Nephron (organoid): ENCODE measurements at regions not wholly inside any gene's neighbourhood (a gene's known extent, or its start where the extent isn't known, plus 50 kb on each side); places are given as distances from the start of the nearest gene placed in this dataset.
"Not testable (repeated sequence)": the region's sequence is repeated elsewhere in the genome, so short reads cannot be mapped to it uniquely, and the experiment has no call there.

ENCODE experiments used
- H3K27ac Mint-ChIP-seq, 3 experiments: 2 replicates each; pipeline ENCODE4 v1.8.0; 2020; ENCODE audit warnings: mixed read lengths in 3 of 3, mild to moderate bottlenecking in 2 of 3, moderate library complexity in 1 of 3
- H3K27me3 Mint-ChIP-seq: 2 replicates; pipeline ENCODE4 v1.8.0; 2021; ENCODE audit warnings: low read depth, mild to moderate bottlenecking, moderate library complexity, mixed read lengths
- H3K36me3 Mint-ChIP-seq: 2 replicates; pipeline ENCODE4 v1.8.0; 2020; ENCODE audit warnings: low read depth, mixed read lengths
- H3K4me1 Mint-ChIP-seq: 2 replicates; pipeline ENCODE4 v1.8.0; 2020; ENCODE audit warnings: mixed read lengths
- H3K4me3 Mint-ChIP-seq, 3 experiments: 2 replicates each; pipeline ENCODE4 v1.8.0; 2020; ENCODE audit warnings: mild to moderate bottlenecking in 3 of 3, mixed read lengths in 3 of 3, moderate library complexity in 2 of 3
- H3K9me3 Mint-ChIP-seq: 2 replicates; pipeline ENCODE4 v1.8.0; 2020; ENCODE audit warnings: mixed read lengths
- TF ChIP-seq, protein P1 (sequence below), 3 experiments: fragments of 200-600 bp; sonication (generic); IDR thresholded peaks; one replicate each; pipeline ENCODE4 v1.5.0; 2021; ENCODE audit warnings: antibody characterized with exemption in 3 of 3; ENCODE audit not compliant: unreplicated experiment in 3 of 3

DNA sequence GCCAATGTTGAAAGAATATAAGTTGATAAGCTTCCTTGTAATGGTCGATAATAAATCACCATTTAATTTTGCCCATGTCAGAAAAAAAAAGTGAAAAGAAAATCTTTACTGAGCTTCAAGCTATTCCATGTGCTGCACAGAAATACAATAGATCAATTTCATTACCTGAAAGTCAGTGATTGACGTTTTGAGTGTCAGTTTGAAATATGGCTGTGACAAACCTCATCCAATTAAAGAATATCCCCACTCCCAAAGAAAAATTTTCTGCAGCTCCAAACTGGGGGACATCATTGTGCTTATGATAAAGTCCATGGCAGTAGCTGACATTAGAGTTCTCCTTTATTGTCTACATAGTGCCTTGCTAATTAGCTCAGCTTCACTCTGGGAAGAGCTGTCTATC, 184.8 kb upstream of the RPRM start:
- Mint-ChIP-seq H3K27me3 (no peaks in the 10 kb centered on the region), H3K9me3 (peaks cover 8% of the 10 kb centered on the region), H3K4me3 (no peak overlapping the region), H3K36me3 (no peaks in the 10 kb centered on the region), H3K4me1 (no peaks in the 10 kb centered on the region), H3K27ac (no peak overlapping the region)
- TF ChIP-seq, protein P1, sequence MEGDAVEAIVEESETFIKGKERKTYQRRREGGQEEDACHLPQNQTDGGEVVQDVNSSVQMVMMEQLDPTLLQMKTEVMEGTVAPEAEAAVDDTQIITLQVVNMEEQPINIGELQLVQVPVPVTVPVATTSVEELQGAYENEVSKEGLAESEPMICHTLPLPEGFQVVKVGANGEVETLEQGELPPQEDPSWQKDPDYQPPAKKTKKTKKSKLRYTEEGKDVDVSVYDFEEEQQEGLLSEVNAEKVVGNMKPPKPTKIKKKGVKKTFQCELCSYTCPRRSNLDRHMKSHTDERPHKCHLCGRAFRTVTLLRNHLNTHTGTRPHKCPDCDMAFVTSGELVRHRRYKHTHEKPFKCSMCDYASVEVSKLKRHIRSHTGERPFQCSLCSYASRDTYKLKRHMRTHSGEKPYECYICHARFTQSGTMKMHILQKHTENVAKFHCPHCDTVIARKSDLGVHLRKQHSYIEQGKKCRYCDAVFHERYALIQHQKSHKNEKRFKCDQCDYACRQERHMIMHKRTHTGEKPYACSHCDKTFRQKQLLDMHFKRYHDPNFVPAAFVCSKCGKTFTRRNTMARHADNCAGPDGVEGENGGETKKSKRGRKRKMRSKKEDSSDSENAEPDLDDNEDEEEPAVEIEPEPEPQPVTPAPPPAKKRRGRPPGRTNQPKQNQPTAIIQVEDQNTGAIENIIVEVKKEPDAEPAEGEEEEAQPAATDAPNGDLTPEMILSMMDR (IDR thresholded peaks at IDR 0.05; ENCODE audit: unreplicated experiment in 3 of 3), result no peak

GRCh38 chr2:153664009-153664408, 185.4 kb upstream of the RPRM start:
- not testable (repeated sequence) for H3K4me1 Mint-ChIP-seq, H3K27me3 Mint-ChIP-seq, H3K4me3 Mint-ChIP-seq, H3K27ac Mint-ChIP-seq, H3K36me3 Mint-ChIP-seq, H3K9me3 Mint-ChIP-seq

DNA sequence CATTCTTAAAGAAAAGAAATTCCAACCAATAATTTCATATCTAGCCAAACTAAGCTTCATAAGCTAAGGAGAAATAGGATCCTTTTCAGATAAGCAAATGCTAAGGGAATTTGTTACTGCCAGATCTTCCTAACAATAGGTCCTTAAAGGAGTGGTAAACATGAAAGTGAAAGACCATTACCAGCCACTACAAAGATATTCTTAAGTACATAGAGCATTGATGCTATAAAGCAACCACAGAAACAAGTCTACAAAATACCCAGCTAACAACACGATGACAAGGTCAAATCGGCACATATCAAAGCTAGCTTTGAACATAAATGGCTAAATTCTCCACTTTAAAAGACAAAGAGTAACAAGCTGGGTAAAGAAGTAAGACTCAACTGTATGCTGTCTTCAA, 188.9 kb upstream of the RPRM start:
- Mint-ChIP-seq H3K4me1 (no peaks in the 10 kb centered on the region), H3K9me3 (peaks cover 32% of the 10 kb centered on the region), H3K27me3 (no peaks in the 10 kb centered on the region)

DNA sequence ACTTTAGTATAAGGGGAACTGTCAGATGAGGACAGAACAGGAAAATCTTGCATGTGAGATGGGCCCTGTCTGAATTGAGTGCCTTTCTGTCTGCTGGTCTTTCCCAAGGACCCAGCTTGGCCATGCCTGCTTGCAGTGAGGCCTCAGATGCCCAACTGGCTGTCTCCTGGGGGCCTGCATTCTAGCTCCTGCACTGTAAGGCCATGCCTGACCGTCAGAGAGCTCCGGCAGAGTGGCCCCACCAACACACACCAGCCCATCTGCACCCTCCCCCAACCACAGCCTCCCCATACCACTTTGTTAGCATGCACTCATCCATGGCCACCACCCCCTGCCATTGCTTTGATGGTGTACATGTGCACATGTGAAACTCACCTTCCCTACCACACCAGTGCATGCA, 190.4 kb upstream of the RPRM start:
- H3K36me3 Mint-ChIP-seq, result no peaks in the 10 kb centered on the region
- no peak overlapping the region for H3K4me3 Mint-ChIP-seq
- peaks cover 42% of the 10 kb centered on the region for H3K9me3 Mint-ChIP-seq
- no peaks in the 10 kb centered on the region for H3K4me1 Mint-ChIP-seq
- H3K27ac Mint-ChIP-seq, result no peak overlapping the region
- no peaks in the 10 kb centered on the region for H3K27me3 Mint-ChIP-seq
- TF ChIP-seq, protein P1 (IDR thresholded peaks at IDR 0.05; ENCODE audit: unreplicated experiment in 3 of 3), result no peak

More for the DNA sequence above, 188.9 kb upstream of the RPRM start:
- Mint-ChIP-seq H3K27ac (no peak overlapping the region), H3K36me3 (no peaks in the 10 kb centered on the region), H3K4me3 (no peak overlapping the region)
- TF ChIP-seq, protein P1 (IDR thresholded peaks at IDR 0.05; ENCODE audit: unreplicated experiment in 3 of 3), result no peak

DNA sequence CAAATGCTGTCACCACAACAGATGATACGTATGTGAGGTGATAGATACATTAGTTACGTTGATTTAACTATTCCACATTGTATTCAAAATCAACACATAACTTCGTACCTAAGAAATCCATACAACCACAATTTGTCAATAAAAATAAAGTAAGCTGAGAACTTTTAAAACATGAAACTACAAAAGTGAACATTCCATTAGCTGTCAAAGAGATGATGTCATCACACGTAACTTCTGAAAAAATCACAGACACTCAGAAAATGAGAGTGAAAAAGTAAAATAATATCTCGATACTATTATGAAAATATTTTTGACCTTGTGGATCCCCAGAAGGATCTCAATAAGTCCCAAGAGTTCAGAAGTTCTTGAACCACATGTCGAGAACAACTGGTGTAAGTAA, 161.6 kb upstream of the GALNT13 start:
- Mint-ChIP-seq H3K27ac (no peak overlapping the region), H3K9me3 (no peaks in the 10 kb centered on the region), H3K27me3 (no peaks in the 10 kb centered on the region), H3K36me3 (no peaks in the 10 kb centered on the region), H3K4me1 (no peaks in the 10 kb centered on the region), H3K4me3 (no peak overlapping the region)
- TF ChIP-seq, protein P1 (IDR thresholded peaks at IDR 0.05; ENCODE audit: unreplicated experiment in 3 of 3), result no peak

GRCh38 chr2:153715218-153715850, 156.4 kb upstream of the GALNT13 start:
- Mint-ChIP-seq H3K4me1 (no peaks in the 10 kb centered on the region), H3K27ac (no peak overlapping the region), H3K36me3 (no peaks in the 10 kb centered on the region), H3K27me3 (no peaks in the 10 kb centered on the region), H3K9me3 (no peaks in the 10 kb centered on the region), H3K4me3 (no peak overlapping the region)
- TF ChIP-seq, protein P1 (IDR thresholded peaks at IDR 0.05; ENCODE audit: unreplicated experiment in 3 of 3), result no peak
